Right cardiac atrium (tissue), 5 donors: ENCODE measurements at regions not wholly inside any gene's neighbourhood (a gene's known extent, or its start where the extent isn't known, plus 50 kb on each side); places are given as distances from the start of the nearest gene placed in this dataset.

Experiments used
- ATAC-seq, 2 donors: fragments of 200-7000 bp; cut with Tn5 transposase; one replicate each; pipeline versions ENCODE4 v1.8.0 to v1.9.1; 2020; ENCODE audit warnings: moderate library complexity in 2 of 2, mild to moderate bottlenecking in 1 of 2
- DNase-seq, 3 donors: peaks; one replicate each; pipeline ENCODE4 v3.0.0-alpha.2; 2020
- H3K27ac ChIP-seq: one replicate; pipeline ENCODE4 v1.5.1; 2013; ENCODE audit warnings: mild to moderate bottlenecking, low read length, control low read depth, moderate library complexity
- H3K27me3 ChIP-seq: one replicate; pipeline ENCODE4 v1.6.1; 2013; ENCODE audit not compliant: control insufficient read depth, insufficient read depth
- H3K4me1 ChIP-seq: one replicate; pipeline ENCODE4 v1.6.1; 2013; ENCODE audit warnings: low read length; ENCODE audit not compliant: control insufficient read depth, insufficient read depth
- H3K4me3 ChIP-seq: one replicate; pipeline ENCODE4 v1.5.1; 2013; ENCODE audit warnings: low read length, control low read depth
- H3K9me3 ChIP-seq: one replicate; pipeline ENCODE4 v1.6.1; 2013; ENCODE audit warnings: low read length; ENCODE audit not compliant: control insufficient read depth
- WGBS: extraction: QIAGEN DNeasy Blood & Tissue Kit; methylation state at CpG from one replicate; pipeline ENCODE4 v1.1.7; 2013; 5-methylcytosine and 5-hydroxymethylcytosine counted together
- intact Hi-C, 4 donors: fragments of 100-400 bp; cut with DNase I; formaldehyde crosslinking; loops; one replicate each; pipeline versions ENCODE4 v1.11.0 to v1.14.0; 2022 to 2023
- donor health status: healthy with polysubstance abuse.
- donor health status: DM: no; HTN: yes; CAD: no.
- donor health status: DM: no; HTN: no; CAD: no.
- donor health status: DM: no; HTN: yes; CAD: no; lungs with severe emphysema.
- donor health status: DM: yes; HTN: yes; CAD: no.

DNA sequence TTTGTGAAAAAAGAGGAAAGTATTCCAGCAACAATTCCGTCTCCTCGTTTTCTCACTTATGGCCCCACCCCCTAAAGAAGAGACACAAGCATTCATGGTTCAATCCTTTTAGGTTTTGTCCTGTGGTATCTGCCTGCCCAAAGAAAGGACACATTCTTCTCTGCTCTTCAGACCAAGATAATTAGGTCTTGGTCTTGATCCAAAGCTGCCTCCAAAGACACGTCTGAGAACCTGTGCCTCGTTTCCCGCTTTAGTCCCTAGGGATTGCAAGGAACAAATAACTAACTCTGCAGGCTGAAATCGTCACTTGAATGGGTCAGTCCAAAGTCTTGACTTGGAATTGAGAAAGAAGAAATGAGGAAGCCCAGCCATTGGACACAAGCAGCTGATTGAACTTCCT lies 202.7 kb upstream of the FAR2 start:
- no peak overlapping the region for H3K4me3 ChIP-seq
- H3K9me3 ChIP-seq = no peaks in the 10 kb centered on the region
- H3K27me3 ChIP-seq = no peaks in the 10 kb centered on the region
- no peak for DNase-seq
- H3K4me1 ChIP-seq = no peaks in the 10 kb centered on the region
- H3K27ac ChIP-seq = no peak overlapping the region
- intact Hi-C loops = no loop called here
- WGBS = 45% methylated on average over 6 of the region's 6 CpGs
- ATAC-seq = no peak

GRCh38 chr12:28948685-28949084 lies 200.4 kb upstream of the FAR2 start:
- ATAC-seq = no peak
- H3K27ac ChIP-seq = no peak overlapping the region
- H3K27me3 ChIP-seq = no peaks in the 10 kb centered on the region
- H3K9me3 ChIP-seq = no peaks in the 10 kb centered on the region
- 90% methylated on average over 1 of the region's 1 CpG for WGBS
- intact Hi-C loops = no loop called here
- H3K4me3 ChIP-seq = no peak overlapping the region
- no peaks in the 10 kb centered on the region for H3K4me1 ChIP-seq
- DNase-seq = no peak

DNA sequence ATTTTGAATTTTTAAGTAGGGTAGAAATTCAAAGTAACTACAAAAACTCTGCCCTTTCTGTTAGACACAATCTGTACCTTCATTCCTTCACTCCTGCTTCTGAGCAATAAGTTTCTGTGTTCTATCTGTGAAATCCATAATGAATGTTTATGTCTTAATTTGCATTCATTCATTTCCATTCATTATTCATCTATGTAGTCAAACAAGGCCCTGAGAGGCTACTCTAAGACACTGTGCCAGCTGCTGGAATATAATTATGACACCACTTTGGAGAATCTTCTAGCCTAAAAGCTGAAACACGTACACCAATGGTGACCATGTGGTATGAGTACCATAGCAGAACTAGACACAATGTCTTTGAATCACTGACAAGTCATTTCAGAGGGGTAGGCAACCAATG lies 199.9 kb upstream of the FAR2 start:
- Histone ChIP-seq H3K9me3 (no peaks in the 10 kb centered on the region), H3K27me3 (no peaks in the 10 kb centered on the region), H3K27ac (no peak overlapping the region), H3K4me3 (no peak overlapping the region), H3K4me1 (no peaks in the 10 kb centered on the region)
- WGBS = 88% methylated on average over 1 of the region's 1 CpG
- no peak for DNase-seq
- no peak for ATAC-seq
- intact Hi-C loops = no loop called here

DNA sequence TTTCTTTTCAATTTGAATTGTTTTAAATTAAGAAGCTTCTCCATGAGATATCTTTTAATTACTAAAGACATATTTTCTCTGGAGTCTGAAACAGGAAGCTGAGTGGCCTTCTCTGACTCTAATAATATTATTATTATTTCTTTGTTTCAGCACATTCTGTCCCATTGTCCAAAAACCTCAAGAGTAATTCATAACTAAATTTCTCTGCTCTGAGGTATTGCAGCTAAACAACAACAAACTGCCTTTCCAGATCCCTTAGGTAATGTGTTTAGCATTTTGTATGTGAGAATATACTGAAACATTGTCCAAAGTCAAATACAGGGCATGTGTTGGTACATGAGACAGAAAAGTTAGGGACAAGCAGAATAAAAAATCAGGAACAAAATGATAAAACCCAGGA lies 199.0 kb upstream of the FAR2 start:
- DNase-seq = no peak
- Histone ChIP-seq H3K9me3 (no peaks in the 10 kb centered on the region), H3K27me3 (no peaks in the 10 kb centered on the region), H3K4me1 (no peaks in the 10 kb centered on the region), H3K4me3 (no peak overlapping the region), H3K27ac (no peak overlapping the region)
- ATAC-seq = no peak
- intact Hi-C loops = no loop called here

GRCh38 chr12:28951935-28952334 lies 197.1 kb upstream of the FAR2 start:
- 90% methylated on average over 1 of the region's 1 CpG for WGBS
- no peak for DNase-seq
- H3K27ac ChIP-seq = no peak overlapping the region
- no peak for ATAC-seq
- H3K27me3 ChIP-seq = no peaks in the 10 kb centered on the region
- intact Hi-C loops = no loop called here
- no peaks in the 10 kb centered on the region for H3K9me3 ChIP-seq
- no peaks in the 10 kb centered on the region for H3K4me1 ChIP-seq
- H3K4me3 ChIP-seq = no peak overlapping the region

DNA sequence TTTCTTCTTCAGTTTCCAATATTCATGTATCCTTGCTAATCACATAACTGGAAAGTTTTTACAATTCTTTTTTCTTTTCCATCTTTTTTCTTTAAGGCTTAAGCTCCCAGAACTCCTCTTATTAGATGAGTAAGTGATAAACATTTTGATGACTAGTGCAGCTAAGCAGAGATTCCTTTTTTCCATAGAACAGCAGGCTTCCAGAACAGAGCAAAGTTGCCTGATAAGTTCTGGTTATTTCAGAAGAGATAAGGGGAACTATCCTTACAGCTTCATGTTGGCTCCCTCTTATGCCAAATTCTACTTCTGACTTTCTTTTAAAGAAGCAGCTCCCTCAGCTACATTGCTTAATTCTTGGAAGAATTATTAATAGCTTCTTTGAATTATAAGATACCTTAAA lies 194.7 kb upstream of the FAR2 start:
- Histone ChIP-seq H3K27me3 (no peaks in the 10 kb centered on the region), H3K27ac (no peak overlapping the region), H3K4me1 (peaks cover 1% of the 10 kb centered on the region), H3K9me3 (no peaks in the 10 kb centered on the region), H3K4me3 (no peak overlapping the region)
- ATAC-seq (no peak), DNase-seq (no peak)
- intact Hi-C loops = no loop called here

DNA sequence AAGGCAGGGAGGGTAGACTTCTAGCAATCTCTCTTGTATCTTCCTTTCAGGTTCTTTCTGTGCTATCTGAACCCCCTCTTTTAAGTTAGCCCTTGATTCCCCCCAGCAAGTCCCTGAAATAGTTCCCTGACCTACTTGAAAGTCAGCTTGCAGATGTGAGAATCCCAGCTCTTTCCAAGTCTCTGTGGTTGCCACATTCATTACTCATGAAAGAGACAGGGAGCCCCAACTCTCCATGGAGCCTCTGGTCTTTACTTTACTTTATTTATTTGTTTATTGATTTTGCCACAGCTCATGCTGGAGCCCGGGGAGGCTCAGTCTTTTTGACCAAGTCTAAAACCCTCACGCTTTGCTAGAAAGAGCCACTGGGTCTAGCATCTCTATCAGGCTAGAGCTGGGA lies 193.6 kb upstream of the FAR2 start:
- no peaks in the 10 kb centered on the region for H3K9me3 ChIP-seq
- DNase-seq (no peak), ATAC-seq (no peak)
- H3K27me3 ChIP-seq = no peaks in the 10 kb centered on the region
- intact Hi-C loops = no loop called here
- H3K27ac ChIP-seq = no peak overlapping the region
- WGBS = 76% methylated on average over 2 of the region's 2 CpGs
- peaks cover 1% of the 10 kb centered on the region for H3K4me1 ChIP-seq
- no peak overlapping the region for H3K4me3 ChIP-seq

DNA sequence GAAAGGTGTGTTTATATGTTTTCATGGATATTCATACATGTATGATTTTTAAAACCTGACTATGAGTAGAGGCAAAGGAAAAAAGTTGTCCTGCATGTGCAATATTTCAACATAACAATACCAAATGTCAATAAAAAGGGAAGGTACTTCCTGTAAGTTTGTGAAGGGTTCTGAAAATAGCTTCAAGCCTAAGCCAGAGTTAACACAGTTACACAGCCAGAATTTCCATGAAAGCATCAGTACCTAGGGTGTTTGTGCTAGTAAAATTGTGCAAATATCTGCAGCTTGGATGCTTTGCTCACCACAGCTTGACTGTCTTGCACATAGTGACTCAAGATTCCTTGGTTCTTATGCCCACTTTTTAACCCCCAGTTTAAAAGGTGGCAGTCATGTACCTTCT lies 193.1 kb upstream of the FAR2 start:
- intact Hi-C loops = no loop called here
- ATAC-seq (no peak), DNase-seq (no peak)
- H3K4me1 ChIP-seq = peaks cover 1% of the 10 kb centered on the region
- H3K27ac ChIP-seq = no peak overlapping the region
- H3K4me3 ChIP-seq = no peak overlapping the region
- H3K27me3 ChIP-seq = no peaks in the 10 kb centered on the region
- no peaks in the 10 kb centered on the region for H3K9me3 ChIP-seq

GRCh38 chr12:28958553-28959195 lies 190.4 kb upstream of the FAR2 start:
- Histone ChIP-seq H3K27ac (no peak overlapping the region), H3K4me3 (no peak overlapping the region), H3K27me3 (no peaks in the 10 kb centered on the region), H3K9me3 (no peaks in the 10 kb centered on the region), H3K4me1 (peaks cover 1% of the 10 kb centered on the region)
- 60% methylated on average over 2 of the region's 2 CpGs for WGBS
- intact Hi-C loops = no loop called here
- DNase-seq = no peak
- ATAC-seq = peak in 1 of 2 donors; percentile 70

DNA sequence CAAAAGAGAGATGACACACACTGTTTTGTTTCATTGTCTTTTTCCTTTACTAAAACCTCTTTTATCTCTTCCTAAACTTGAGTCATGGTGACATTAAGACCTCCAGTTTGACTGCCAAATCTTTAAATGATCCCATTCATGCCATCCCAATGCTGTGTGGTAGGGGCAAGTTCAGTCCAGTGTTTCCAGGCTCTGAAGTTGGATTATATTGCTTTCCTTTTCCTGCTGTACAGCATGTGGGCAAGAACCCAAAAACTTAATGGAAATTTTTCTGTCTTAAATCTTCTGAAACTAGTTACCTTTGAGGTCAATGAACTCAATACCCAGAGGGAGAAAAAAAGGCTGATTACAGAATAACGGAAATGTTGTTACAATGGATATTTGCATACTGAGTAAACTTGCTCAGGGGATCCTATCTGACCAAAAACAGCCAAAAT lies 187.1 kb upstream of the FAR2 start:
- Histone ChIP-seq H3K4me1 (peaks cover 6% of the 10 kb centered on the region), H3K27ac (no peak overlapping the region), H3K27me3 (no peaks in the 10 kb centered on the region), H3K9me3 (no peaks in the 10 kb centered on the region), H3K4me3 (no peak overlapping the region)
- intact Hi-C loops = no loop called here
- DNase-seq (no peak), ATAC-seq (peak; percentile 50 to 82)
- 33% methylated on average over 1 of the region's 1 CpG for WGBS

DNA sequence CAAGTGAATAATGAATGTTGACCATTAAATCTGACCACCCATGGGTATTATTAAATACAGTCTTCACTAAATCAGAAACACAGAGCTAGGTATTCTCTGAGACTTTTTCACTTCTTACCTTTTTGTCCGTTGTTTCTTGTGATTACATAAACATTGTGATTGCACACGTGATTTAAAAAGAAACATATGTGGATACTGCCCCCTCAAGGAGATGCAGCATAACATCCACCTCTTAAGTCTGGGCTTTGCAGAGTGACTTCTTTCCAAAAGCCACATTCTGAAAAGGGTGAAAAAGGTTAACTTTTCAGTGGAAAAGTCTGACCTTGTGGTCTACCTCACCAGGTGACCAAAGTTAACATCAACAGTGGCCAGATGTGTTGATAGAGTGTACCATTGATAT lies 185.5 kb upstream of the FAR2 start:
- H3K4me3 ChIP-seq = no peak overlapping the region
- no peak overlapping the region for H3K27ac ChIP-seq
- intact Hi-C loops = no loop called here
- H3K9me3 ChIP-seq = no peaks in the 10 kb centered on the region
- 22% methylated on average over 2 of the region's 2 CpGs for WGBS
- H3K27me3 ChIP-seq = no peaks in the 10 kb centered on the region
- DNase-seq = no peak
- no peak for ATAC-seq
- H3K4me1 ChIP-seq = peaks cover 4% of the 10 kb centered on the region

- H3K27ac ChIP-seq = no peak overlapping the region
- ATAC-seq (peak; percentile 64 to 76), DNase-seq (peak; percentile 66 to 85 (median 73))
- WGBS = 26% methylated on average over 3 of the region's 3 CpGs
- H3K27me3 ChIP-seq = no peaks in the 10 kb centered on the region
- no peak overlapping the region for H3K4me3 ChIP-seq
- H3K9me3 ChIP-seq = no peaks in the 10 kb centered on the region
- peaks cover 4% of the 10 kb centered on the region for H3K4me1 ChIP-seq
- intact Hi-C loops = no loop called here
Measured at GRCh38 chr12:28966046-28966780, 182.9 kb upstream of the FAR2 start.
